Left ventricle myocardium superior (tissue), 1 donor: ENCODE measurements at regions not wholly inside any gene's neighbourhood (a gene's known extent, or its start where the extent isn't known, plus 50 kb on each side); places are given as distances from the start of the nearest gene placed in this dataset.
"Not testable (repeated sequence)": the region's sequence is repeated elsewhere in the genome, so short reads cannot be mapped to it uniquely, and the experiment has no call there.

Source experiments
- ATAC-seq: fragments of 200-7000 bp; cut with Tn5 transposase; one replicate; pipeline ENCODE4 v1.9.1; 2020; ENCODE audit warnings: mild to moderate bottlenecking, moderate library complexity
- DNase-seq: peaks from one replicate; pipeline ENCODE4 v3.0.0-alpha.2; 2020
- intact Hi-C: fragments of 100-400 bp; cut with micrococcal nuclease; formaldehyde crosslinking; loops from one replicate; pipeline ENCODE4 v1.11.0; 2022
- donor health status: DM: no; HTN: yes; CAD: no; lungs with severe emphysema.

DNA sequence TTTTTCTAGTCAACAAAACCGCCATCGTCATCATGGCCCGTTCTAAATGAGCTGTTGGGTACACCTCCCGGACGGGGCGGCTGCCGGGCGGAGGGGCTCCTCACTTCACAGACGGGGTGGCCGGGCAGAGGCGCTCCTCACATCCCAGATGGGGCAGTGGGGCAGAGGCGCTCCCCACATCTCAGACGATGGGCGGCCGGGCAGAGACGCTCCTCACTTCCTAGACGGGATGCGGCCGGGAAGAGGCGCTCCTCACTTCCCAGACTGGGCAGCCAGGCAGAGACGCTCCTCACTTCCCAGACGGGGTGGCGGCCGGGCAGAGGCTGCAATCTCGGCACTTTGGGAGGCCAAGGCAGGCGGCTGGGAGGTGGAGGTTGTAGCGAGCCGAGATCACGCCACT, 250.7 kb upstream of the CNTN5 start:
- intact Hi-C loops, DNase-seq, ATAC-seq: not testable (repeated sequence)

DNA sequence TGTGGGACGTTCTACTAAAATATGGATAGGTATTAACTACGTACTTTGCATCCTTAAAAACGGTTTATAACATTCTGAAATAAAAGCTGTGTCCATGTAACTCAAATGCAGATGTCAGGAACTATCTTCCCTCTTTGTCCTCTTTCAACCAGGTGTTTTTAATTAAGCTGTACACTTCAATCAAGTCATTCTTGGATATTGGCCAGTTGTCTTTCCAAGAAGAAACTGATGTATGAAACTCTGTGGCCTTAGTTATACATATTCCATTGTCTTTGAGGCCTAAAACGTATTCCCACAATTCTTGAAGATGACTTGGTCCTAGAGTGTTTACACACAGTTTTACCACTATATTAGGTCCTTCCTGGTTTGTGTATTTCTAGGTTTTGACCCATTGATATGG, 249.0 kb upstream of the CNTN5 start:
- intact Hi-C loops = no loop called here
- DNase-seq = no peak
- ATAC-seq = no peak

DNA sequence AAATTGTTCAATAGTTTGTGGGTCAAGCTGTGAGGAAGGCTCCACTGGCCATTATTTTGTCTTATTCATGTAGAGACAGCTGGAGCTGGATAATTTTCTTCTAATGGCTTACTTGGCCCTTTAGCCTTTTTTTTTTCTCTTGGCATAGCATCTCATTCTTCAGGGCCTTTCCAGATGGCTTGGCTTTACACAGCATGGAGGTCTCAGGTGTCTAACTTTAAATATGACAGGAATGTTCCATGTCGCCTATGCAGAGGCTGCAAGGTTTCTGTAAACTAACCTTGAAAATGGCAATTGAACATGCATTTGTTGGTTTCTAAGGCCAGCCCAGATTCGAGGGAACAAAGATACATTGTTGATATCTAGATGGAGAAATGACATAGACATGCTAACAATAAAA, 247.9 kb upstream of the CNTN5 start:
- intact Hi-C loops = no loop called here
- DNase-seq = no peak
- ATAC-seq = no peak

DNA sequence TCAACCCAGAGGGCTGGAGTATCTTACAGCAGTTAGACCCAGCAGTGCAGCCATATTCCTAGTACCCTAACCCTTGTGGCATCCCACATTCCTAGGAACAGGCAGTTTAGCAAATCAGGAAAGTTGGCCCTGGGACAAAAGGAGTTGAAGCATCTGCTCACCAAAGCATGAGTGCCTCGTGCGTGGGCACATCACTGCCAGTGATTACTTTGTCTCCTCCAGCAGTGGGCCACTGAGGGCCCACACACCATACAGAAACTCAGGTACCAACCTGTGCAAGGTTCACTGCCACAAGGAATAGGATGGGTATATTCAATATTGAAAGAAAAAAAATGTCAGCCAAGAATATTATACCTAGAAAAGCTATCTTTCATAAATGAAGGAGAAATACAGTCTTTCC, 227.5 kb upstream of the CNTN5 start:
- ATAC-seq (no peak), DNase-seq (no peak)
- intact Hi-C loops = no loop called here

DNA sequence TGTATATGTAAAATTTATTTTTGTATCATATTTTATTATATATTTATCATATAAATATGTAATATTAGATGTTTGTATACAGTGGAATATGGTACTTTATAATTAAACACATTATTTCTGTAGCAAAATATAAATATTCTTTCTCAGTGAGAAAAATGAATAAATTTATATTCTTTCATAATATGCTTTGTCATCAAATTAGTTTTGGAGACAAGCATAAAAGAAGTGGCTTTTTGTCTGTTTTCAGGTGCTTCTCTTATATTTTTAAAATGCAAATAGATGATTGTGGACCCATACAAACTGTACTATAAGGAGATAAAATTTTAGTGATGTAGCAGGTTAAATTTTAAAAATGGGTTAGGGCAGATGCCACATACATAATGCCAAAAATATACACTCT, 222.4 kb upstream of the CNTN5 start:
- ATAC-seq (no peak), DNase-seq (no peak)
- intact Hi-C loops = no loop called here

DNA sequence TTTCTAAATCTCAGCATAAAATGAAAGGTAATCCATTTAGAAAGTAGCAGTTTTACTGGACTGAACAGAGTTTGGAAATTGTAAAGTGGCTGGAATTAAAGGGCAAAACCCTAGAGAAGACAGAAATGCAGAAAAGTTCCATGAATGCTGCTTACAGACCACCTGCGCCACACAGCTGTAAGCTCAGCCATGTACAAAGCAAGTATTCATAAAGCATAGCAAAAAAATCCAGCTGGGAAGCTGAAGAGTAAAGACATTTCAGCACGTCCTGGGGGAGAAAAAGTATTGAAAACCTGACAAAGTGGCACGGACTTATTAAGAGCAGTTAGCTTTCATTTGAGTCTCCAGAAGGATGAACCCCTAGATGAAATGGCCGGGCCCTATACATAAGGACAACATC, 220.1 kb upstream of the CNTN5 start:
- intact Hi-C loops = no loop called here
- ATAC-seq (no peak), DNase-seq (no peak)

DNA sequence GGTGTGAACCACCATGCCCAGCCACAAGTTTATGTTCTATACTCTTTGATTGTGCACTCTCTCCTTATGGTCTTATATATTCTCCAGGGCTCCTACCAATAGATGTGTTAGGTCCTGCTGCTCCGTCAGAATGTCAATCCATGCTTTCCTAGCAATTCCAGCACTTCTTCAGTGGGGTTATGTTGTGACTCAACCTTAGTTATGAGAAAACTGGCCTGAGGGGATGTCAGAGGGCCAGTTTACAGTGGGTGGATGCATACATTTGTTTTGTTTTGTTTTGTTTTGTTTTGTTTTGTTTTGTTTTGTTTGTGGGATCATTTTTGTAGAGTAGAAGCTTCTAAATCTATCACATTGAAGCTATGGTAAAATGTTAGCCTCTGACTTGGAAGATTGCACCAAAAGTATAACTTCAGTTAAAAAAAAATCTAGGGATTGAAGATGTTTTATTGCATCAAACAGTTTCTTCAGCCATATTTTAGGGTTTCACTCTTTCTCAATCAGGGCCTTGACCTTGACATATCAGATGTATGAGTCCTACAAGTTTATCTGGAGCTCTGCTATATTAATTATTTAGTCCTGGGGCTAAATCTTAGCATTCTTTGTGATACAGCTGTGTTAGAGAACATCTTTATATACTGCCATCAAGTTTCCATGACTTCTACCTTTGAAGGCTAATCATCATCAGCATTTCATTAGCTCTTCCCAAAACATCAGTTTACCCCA, 191.6 kb upstream of the CNTN5 start:
- DNase-seq (no peak), ATAC-seq (no peak)
- intact Hi-C loops = no loop called here

DNA sequence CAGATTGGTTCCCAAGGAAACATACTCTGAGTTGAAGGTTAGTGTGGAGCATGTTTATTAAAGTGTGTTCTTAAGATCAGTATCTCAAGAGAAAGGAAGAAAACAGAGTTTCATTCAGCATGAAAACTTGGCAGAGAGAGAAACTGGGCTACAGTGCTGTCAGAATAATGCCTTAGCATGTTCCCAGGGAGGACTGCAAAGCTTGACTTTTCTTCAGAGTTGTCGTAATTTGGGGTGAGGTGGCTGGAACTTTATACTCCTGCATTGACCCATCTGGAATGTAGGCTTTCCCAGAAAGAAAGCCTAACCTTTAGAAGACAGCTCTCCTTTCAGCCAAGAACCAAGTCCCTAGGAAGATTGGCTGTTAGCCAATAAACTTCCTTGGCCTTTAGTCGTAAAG, 190.8 kb upstream of the CNTN5 start:
- DNase-seq = no peak
- intact Hi-C loops = no loop called here
- ATAC-seq = no peak

DNA sequence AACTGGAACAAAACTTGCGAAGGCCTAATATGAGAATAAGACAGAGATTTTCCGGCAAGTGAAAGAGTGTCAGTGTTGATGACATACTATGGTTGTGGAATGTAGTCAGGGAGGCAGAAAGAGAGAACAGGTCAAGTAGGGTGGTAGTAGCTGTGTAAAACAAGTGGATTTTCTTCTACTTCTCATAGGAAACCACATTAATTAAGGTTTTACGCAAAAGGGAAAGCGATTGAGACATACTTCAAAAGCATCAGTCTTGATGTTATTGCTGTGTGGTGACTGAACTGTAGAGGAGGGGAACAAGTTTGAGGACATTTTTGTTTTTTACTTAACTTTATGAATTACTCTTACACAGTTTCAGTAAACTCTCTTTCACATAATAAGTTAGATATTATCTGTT, 186.0 kb upstream of the CNTN5 start:
- ATAC-seq (no peak), DNase-seq (no peak)
- intact Hi-C loops = no loop called here

DNA sequence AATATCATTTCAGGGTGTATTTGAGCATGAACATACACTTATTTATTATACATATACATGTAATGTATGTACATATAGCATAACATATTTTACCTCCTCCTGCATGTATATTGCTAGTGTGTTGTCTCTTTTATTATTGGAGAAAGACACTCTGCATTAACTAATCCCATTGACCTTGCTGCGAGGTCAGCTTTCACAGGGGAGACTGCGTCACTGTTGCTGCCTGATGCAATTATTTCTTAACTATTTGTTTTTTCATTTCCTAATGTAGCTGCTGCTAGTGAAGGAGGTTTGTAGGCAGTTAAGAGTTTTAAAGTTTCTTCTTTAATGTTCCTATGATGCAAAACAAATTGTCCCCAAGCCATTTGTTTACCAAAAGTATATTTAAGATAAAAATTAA, 185.4 kb upstream of the CNTN5 start:
- DNase-seq (no peak), ATAC-seq (no peak)
- intact Hi-C loops = no loop called here

DNA sequence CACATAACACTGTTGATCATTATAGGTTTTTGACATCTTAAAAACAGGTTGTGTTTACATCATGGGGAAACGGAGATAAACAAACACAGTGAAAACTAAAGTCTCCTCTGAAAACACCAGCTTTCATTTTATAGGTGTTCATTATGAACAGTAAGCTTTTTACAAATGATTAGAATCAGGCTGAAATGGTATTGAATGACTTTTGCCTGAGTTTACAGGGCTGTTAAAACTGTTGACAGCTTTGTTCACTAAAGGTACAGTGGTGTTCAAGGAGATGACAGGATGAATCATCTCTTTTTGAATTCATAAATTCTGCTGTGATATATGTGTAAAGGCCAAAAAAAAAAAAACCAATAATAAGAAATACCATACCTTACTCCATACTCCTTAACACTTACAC, 184.6 kb upstream of the CNTN5 start:
- ATAC-seq = no peak
- DNase-seq = no peak
- intact Hi-C loops = no loop called here

DNA sequence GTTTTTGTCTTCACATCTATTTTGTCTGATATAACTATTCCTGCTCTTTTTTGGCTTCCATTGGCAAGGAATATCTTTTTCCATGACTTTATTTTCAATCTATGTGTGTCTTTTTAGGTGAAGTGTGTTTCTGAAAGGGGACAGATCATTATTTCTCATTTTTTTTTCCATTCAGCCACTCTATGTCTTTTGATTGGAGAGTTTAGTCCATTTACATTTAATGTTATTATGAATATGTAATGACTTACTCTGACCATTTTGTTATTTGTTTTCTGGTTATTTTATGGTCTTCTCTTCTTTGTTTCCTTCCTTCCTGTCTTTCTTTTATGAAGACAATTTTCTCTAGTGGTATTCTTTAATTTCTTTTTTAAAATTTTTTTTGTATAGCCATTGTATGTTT, 178.6 kb upstream of the CNTN5 start:
- DNase-seq (no peak), ATAC-seq (no peak)
- intact Hi-C loops = no loop called here

DNA sequence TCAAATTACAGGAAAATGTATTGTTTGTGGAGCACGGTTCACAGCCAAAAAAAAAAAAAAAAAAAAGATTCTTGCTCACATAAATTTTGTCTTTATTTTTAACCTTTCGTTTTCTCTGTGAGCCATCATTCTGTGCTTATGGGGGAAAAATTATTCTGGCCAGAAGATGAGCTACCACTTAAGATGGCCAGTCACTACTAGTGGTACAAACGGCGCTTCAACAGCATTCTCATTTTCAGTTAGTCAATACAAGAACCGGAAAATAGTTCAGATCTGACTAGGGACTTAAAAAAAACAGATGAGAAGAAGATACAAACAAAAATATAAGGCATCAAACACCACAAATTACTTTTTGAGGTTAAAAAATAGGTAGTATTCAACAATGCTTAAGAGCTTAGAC, 158.6 kb upstream of the CNTN5 start:
- DNase-seq (no peak), ATAC-seq (no peak)
- intact Hi-C loops = no loop called here

DNA sequence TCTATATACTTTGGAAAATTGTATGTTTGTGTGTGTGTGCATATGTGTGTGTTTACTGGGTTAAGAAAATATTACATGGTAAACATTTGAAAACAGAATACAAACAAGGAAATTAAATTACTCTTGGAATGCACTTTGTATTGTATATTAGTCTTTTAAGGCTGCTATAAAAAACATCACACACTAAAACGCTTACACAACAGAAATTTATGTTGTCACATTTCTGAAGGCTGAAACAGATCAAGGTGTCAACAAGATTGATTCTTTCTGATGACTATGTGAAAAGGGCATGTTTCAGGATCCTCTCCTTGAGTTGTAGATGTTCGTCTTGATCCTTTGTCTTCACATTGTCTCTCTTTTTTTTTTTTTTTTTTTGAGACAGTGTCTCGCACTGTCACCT, 149.1 kb upstream of the CNTN5 start:
- ATAC-seq = no peak
- intact Hi-C loops = no loop called here
- DNase-seq = no peak

DNA sequence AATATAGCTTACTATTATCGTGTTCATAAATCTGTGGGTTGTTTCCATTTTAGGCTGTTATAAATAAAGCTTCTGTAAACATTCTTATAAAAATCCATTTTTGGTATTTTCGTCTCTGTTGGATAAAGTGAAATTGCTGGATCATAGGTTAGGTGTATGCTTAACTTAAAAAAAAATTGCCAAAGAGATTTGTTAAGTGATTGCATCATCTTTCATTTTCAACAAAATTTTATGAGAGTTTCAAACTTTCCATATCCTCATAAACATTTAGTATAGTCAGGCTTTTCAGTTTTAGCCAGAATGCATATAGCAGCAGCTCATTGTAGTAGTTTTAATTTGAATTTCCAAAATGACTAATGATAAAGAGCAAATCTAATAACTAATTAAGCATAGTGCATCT, 146.7 kb upstream of the CNTN5 start:
- ATAC-seq (no peak), DNase-seq (no peak)
- intact Hi-C loops = no loop called here

DNA sequence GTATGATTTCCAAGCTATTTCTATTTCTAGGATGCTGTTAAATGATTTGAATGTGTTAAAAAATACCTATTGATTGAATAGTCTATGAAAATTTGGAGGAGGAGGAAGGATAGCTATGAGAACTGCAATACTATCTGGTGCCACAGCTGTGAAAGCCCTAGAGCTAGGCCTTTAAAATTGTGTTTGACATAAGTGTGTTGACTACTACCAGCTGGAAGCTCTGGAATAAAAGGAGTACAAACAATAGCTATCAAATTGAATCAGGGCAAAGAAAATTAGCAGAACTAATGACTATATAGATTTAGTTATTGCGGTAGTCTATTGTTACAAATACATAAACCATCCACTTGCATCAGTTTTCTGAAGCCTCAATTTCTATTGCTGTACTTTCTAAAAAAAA, 124.8 kb upstream of the CNTN5 start:
- intact Hi-C loops = no loop called here

DNA sequence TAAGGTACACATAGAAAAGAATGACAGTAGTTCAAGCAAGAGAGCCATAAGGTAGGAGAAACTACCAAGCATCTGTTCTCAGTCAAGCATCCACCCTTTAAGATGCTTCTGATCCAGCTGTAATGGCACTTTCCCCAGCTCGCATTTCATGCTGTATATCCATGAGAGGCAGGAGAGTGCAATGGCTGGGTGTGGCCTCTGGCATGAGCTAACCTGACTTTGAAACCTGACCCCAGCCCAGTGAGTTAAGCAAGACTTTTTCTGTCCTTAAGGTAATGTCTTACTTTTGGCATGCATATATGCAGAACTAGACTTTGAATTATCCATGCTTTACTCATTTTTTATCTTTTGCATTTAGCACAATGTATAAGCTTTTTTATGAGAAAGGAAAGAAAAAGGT, 79.8 kb upstream of the CNTN5 start:
- intact Hi-C loops = no loop called here
- DNase-seq = no peak

More for the DNA sequence above, 124.8 kb upstream of the CNTN5 start:
- ATAC-seq (no peak), DNase-seq (no peak)

DNA sequence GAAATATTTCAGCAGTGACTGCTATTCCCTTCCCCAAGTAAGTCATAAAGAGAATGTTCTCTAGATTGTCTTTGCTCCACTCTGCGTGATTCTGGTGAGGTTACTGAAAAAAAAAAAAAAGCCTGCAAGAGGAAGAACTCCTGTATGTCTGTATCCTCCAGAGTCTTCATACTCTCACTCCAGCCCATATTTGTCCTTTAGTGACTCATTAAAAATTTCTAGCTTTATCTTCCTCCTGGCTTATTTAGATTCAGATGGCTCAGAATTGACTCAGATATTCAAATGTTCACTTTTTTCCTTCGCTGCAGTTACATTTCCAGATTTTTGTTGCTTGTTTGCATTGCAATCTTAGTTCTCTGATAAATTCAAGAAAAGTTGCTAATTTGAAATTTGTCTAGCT, 76.3 kb upstream of the CNTN5 start:
- intact Hi-C loops = no loop called here
- ATAC-seq (no peak), DNase-seq (no peak)

More for the DNA sequence above, 79.8 kb upstream of the CNTN5 start:
- no peak for ATAC-seq

DNA sequence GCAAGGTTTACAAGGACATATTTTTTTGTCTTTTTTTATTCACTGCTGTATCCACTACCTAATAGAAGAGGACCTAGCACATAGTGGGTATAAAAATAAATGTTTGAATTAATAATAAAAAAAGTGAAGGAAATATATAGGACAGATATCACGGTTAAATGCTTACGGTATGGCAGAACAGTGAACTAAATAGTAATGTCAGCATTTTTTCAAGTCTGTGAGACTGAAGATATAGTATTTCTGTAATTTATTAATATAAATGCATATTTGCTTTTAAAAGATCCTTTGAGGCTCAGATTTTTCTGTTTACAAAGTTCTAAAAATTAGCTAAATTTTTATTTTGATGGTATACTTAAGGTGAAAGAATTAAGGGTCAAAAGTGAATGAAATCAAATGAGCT, 68.6 kb upstream of the CNTN5 start:
- no peak for DNase-seq
- ATAC-seq = no peak
- intact Hi-C loops = no loop called here

DNA sequence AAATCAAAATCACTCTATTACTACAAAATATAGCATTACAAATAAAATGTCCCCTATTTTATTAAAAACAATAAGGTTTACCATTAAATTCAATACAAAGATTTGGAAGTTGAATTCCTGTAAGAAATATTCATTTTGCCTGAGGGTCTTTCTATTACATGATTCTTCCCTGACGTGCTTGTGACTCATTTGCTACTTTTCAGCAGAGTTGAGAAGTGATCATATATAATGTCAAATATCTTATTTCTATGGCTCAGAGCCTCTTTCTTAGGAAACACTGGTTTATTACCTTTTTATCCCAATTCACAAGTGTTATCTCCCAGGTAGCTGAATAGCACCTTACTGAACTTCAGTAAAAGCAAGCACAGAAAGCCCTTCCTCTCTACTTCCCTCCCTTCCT, 65.2 kb upstream of the CNTN5 start:
- no peak for DNase-seq
- ATAC-seq = no peak
- intact Hi-C loops = no loop called here

DNA sequence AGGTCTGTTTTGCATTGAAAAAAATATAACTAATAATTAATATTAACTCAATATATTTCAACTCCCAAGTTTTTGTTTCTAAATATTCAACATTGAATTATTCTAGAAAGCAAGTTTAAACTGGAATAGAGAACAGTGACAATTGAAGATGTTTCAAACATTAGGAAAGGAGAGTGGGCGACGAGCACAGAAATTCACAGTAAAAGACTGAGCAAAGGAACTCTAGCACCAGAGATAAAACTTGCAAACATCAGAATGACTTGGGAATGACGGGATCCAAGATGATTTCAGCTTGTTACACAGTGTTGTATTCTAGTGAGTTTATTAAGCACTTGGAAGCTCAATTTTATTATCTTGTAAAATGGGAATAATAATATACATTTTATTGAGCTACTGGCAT, 56.6 kb upstream of the CNTN5 start:
- ATAC-seq (no peak), DNase-seq (no peak)
- intact Hi-C loops = no loop called here

DNA sequence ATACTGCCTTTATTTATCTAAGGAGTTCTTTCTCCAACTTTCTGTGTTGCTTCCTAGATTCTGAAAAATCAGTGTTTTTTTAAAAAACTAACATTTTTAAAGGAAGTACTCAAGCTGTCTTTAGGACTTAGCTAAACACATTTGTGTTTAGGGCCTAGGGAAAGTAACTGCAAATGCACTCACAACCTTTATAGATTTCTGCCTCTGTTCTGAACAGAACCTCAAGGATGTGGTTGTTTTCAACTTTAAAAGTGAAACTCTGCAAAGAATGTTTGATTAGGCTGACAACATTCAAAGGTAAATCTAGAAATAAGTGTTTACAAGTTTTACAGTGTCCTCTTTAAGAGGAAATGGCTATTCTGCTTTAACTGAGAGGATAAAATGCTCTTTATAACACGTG, 55.4 kb upstream of the CNTN5 start:
- ATAC-seq (no peak), DNase-seq (no peak)
- intact Hi-C loops = no loop called here
